OCI-LY3 (cell line): ENCODE measurements at regions not wholly inside any gene's neighbourhood (a gene's known extent, or its start where the extent isn't known, plus 50 kb on each side); places are given as distances from the start of the nearest gene placed in this dataset.

Experiments used
- EZH2phosphoT487 ChIP-seq: fragments of 200-600 bp; shearing (Covaris generic); IDR thresholded peaks from 2 replicates; pipeline ENCODE4 v1.6.1; 2018; ENCODE audit warnings: antibody characterized with exemption, mixed run types, low read depth
- TF ChIP-seq, protein P1 (sequence below): fragments of 200-600, 300-600 bp; sonication (generic); IDR thresholded peaks from 2 replicates; pipeline ENCODE4 v1.5.1; 2014; ENCODE audit warnings: antibody characterized with exemption, low read length, low read depth

DNA sequence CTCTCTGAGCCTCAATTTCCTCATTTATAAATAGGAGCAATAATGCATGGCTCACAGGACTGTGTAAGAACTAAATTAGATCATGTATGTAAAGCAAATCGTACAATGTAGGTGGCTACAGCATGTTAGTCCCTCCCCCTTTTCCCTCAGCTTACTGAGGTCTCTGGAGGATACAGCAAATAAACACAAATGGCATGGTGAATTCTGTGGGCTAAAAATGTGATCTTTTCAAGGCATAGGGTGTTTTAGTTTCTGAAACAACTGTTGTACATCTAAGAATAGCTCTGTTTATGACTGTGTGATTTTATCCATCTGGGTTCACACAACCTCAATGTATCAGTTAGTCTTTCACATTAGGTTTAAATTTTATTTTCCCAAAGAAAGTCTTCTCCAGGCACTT is 121.2 kb upstream of the PLEKHG7 start:
- TF ChIP-seq, protein P1, sequence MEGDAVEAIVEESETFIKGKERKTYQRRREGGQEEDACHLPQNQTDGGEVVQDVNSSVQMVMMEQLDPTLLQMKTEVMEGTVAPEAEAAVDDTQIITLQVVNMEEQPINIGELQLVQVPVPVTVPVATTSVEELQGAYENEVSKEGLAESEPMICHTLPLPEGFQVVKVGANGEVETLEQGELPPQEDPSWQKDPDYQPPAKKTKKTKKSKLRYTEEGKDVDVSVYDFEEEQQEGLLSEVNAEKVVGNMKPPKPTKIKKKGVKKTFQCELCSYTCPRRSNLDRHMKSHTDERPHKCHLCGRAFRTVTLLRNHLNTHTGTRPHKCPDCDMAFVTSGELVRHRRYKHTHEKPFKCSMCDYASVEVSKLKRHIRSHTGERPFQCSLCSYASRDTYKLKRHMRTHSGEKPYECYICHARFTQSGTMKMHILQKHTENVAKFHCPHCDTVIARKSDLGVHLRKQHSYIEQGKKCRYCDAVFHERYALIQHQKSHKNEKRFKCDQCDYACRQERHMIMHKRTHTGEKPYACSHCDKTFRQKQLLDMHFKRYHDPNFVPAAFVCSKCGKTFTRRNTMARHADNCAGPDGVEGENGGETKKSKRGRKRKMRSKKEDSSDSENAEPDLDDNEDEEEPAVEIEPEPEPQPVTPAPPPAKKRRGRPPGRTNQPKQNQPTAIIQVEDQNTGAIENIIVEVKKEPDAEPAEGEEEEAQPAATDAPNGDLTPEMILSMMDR = no peak
- TF ChIP-seq EZH2phosphoT487 = no peak
